C4-2B (cell line): ENCODE measurements at regions not wholly inside any gene's neighbourhood (a gene's known extent, or its start where the extent isn't known, plus 50 kb on each side); places are given as distances from the start of the nearest gene placed in this dataset.

Experiments
- CTCF ChIP-seq: fragments of 450-650 bp; conservative IDR thresholded peaks from 2 replicates; pipeline ENCODE4 v1.5.1; 2017; ENCODE audit warnings: mild to moderate bottlenecking
- ZFX ChIP-seq: fragments of 450-650 bp; IDR thresholded peaks from 2 replicates; pipeline ENCODE4 v1.6.1; 2017

GRCh38 chr3:59512066-59512465, 462.2 kb upstream of the CFAP20DC start:
- TF ChIP-seq CTCF (no peak), ZFX (no peak)
